C4-2B (cell line): ENCODE measurements at regions not wholly inside any gene's neighbourhood (a gene's known extent, or its start where the extent isn't known, plus 50 kb on each side); places are given as distances from the start of the nearest gene placed in this dataset.

Experiments
- CTCF ChIP-seq: fragments of 450-650 bp; conservative IDR thresholded peaks from 2 replicates; pipeline ENCODE4 v1.5.1; 2017; ENCODE audit warnings: mild to moderate bottlenecking
- ZFX ChIP-seq: fragments of 450-650 bp; IDR thresholded peaks from 2 replicates; pipeline ENCODE4 v1.6.1; 2017

GRCh38 chr10:90337316-90337715, 520.5 kb downstream of the HTR7 start:
- TF ChIP-seq CTCF (no peak), ZFX (no peak)
